ENCODE measurements at regions not wholly inside any gene's neighbourhood (a gene's known extent, or its start where the extent isn't known, plus 50 kb on each side); places are given as distances from the start of the nearest gene placed in this dataset.
"Not testable (repeated sequence)": the region's sequence is repeated elsewhere in the genome, so short reads cannot be mapped to it uniquely, and the experiment has no call there.

GRCh38 chr2:87486413-87486812 lies 261.5 kb upstream of the PLGLB2 start:
- 77 to 84% methylated on average over 7 to 9 of the region's 9 CpGs for WGBS, 2 donors
- intact Hi-C loops (cut with DNase I; ENCODE audit: low total_unique reads); DNase-seq (ENCODE audit: low spot score in 2 of 2); H3K4me3 ChIP-seq (ENCODE audit: low read depth, poor library complexity, severe bottlenecking): not testable (repeated sequence)

- intact Hi-C loops (cut with DNase I; ENCODE audit: low total_unique reads); H3K4me3 ChIP-seq (ENCODE audit: low read depth, poor library complexity, severe bottlenecking); DNase-seq (ENCODE audit: low spot score in 2 of 2): not testable (repeated sequence)
- 92 to 93% methylated on average over 1 of the region's 1 CpG for WGBS, 2 donors
Measured at GRCh38 chr2:87488021-87488420, 259.9 kb upstream of the PLGLB2 start.

- DNase-seq (ENCODE audit: low spot score in 2 of 2); intact Hi-C loops (cut with DNase I; ENCODE audit: low total_unique reads); H3K4me3 ChIP-seq (ENCODE audit: low read depth, poor library complexity, severe bottlenecking): not testable (repeated sequence)
- WGBS, 2 donors, result 95 to 97% methylated on average over 3 of the region's 3 CpGs
Measured at GRCh38 chr2:87488991-87489390, 258.9 kb upstream of the PLGLB2 start.

GRCh38 chr2:87494846-87495245 lies 253.0 kb upstream of the PLGLB2 start:
- intact Hi-C loops (cut with DNase I; ENCODE audit: low total_unique reads); H3K4me3 ChIP-seq (ENCODE audit: low read depth, poor library complexity, severe bottlenecking); DNase-seq (ENCODE audit: low spot score in 2 of 2): not testable (repeated sequence)
- WGBS, 2 donors, result 81 to 83% methylated on average over 5 of the region's 5 CpGs

GRCh38 chr2:87495455-87495854 lies 252.4 kb upstream of the PLGLB2 start:
- H3K4me3 ChIP-seq (ENCODE audit: low read depth, poor library complexity, severe bottlenecking); DNase-seq (ENCODE audit: low spot score in 2 of 2); intact Hi-C loops (cut with DNase I; ENCODE audit: low total_unique reads): not testable (repeated sequence)
- 94% methylated on average over 5 of the region's 5 CpGs for WGBS, 2 donors

- H3K4me3 ChIP-seq (ENCODE audit: low read depth, poor library complexity, severe bottlenecking); DNase-seq (ENCODE audit: low spot score in 2 of 2); intact Hi-C loops (cut with DNase I; ENCODE audit: low total_unique reads): not testable (repeated sequence)
- whole genome bisulfite sequencing, 2 donors, result 10 to 18% methylated on average over 2 of the region's 6 CpGs
Measured at GRCh38 chr2:87496036-87497006, 251.6 kb upstream of the PLGLB2 start.

GRCh38 chr2:87497135-87497534 lies 250.8 kb upstream of the PLGLB2 start:
- DNase-seq (ENCODE audit: low spot score in 2 of 2); intact Hi-C loops (cut with DNase I; ENCODE audit: low total_unique reads); H3K4me3 ChIP-seq (ENCODE audit: low read depth, poor library complexity, severe bottlenecking): not testable (repeated sequence)
- WGBS, 2 donors, result 80% methylated on average over 1 of the region's 3 CpGs; no CpG with 5 or more reads in 1 of the 2 donors

GRCh38 chr2:87497700-87498099 lies 250.2 kb upstream of the PLGLB2 start:
- 74 to 75% methylated on average over 4 of the region's 4 CpGs for WGBS, 2 donors
- H3K4me3 ChIP-seq (ENCODE audit: low read depth, poor library complexity, severe bottlenecking); intact Hi-C loops (cut with DNase I; ENCODE audit: low total_unique reads); DNase-seq (ENCODE audit: low spot score in 2 of 2): not testable (repeated sequence)

- 76 to 77% methylated on average over 6 to 9 of the region's 12 CpGs for WGBS, 2 donors
- H3K4me3 ChIP-seq (ENCODE audit: low read depth, poor library complexity, severe bottlenecking); DNase-seq (ENCODE audit: low spot score in 2 of 2); intact Hi-C loops (cut with DNase I; ENCODE audit: low total_unique reads): not testable (repeated sequence)
Measured at GRCh38 chr2:87498169-87498853, 249.6 kb upstream of the PLGLB2 start.

GRCh38 chr2:87498854-87499238 lies 249.0 kb upstream of the PLGLB2 start:
- H3K4me3 ChIP-seq (ENCODE audit: low read depth, poor library complexity, severe bottlenecking); DNase-seq (ENCODE audit: low spot score in 2 of 2); intact Hi-C loops (cut with DNase I; ENCODE audit: low total_unique reads): not testable (repeated sequence)
- WGBS, 2 donors, result 40% methylated on average over 1 of the region's 7 CpGs; no CpG with 5 or more reads in 1 of the 2 donors

GRCh38 chr2:87499860-87500259 lies 248.0 kb upstream of the PLGLB2 start:
- WGBS, 2 donors, result 58 to 77% methylated on average over 4 to 6 of the region's 6 CpGs
- intact Hi-C loops (cut with DNase I; ENCODE audit: low total_unique reads); DNase-seq (ENCODE audit: low spot score in 2 of 2); H3K4me3 ChIP-seq (ENCODE audit: low read depth, poor library complexity, severe bottlenecking): not testable (repeated sequence)

GRCh38 chr2:87500421-87500820 lies 247.5 kb upstream of the PLGLB2 start:
- intact Hi-C loops (cut with DNase I; ENCODE audit: low total_unique reads); DNase-seq (ENCODE audit: low spot score in 2 of 2); H3K4me3 ChIP-seq (ENCODE audit: low read depth, poor library complexity, severe bottlenecking): not testable (repeated sequence)

- intact Hi-C loops (cut with DNase I; ENCODE audit: low total_unique reads); DNase-seq (ENCODE audit: low spot score in 2 of 2); H3K4me3 ChIP-seq (ENCODE audit: low read depth, poor library complexity, severe bottlenecking): not testable (repeated sequence)
- WGBS, 2 donors, result 73 to 82% methylated on average over 8 to 10 of the region's 11 CpGs
Measured at GRCh38 chr2:87500951-87501350, 246.9 kb upstream of the PLGLB2 start.

- H3K4me3 ChIP-seq (ENCODE audit: low read depth, poor library complexity, severe bottlenecking); intact Hi-C loops (cut with DNase I; ENCODE audit: low total_unique reads); DNase-seq (ENCODE audit: low spot score in 2 of 2): not testable (repeated sequence)
- 76 to 89% methylated on average over 3 of the region's 5 CpGs for WGBS, 2 donors
Measured at GRCh38 chr2:87502948-87503347, 244.9 kb upstream of the PLGLB2 start.

GRCh38 chr2:87505239-87505638 lies 242.6 kb upstream of the PLGLB2 start:
- DNase-seq (ENCODE audit: low spot score in 2 of 2); H3K4me3 ChIP-seq (ENCODE audit: low read depth, poor library complexity, severe bottlenecking); intact Hi-C loops (cut with DNase I; ENCODE audit: low total_unique reads): not testable (repeated sequence)
- WGBS, 2 donors, result no CpG with 5 or more reads among the region's 3 CpGs

Data from lower leg skin (tissue), 3 donors.